ENCODE measurements at regions not wholly inside any gene's neighbourhood (a gene's known extent, or its start where the extent isn't known, plus 50 kb on each side); places are given as distances from the start of the nearest gene placed in this dataset.

DNA sequence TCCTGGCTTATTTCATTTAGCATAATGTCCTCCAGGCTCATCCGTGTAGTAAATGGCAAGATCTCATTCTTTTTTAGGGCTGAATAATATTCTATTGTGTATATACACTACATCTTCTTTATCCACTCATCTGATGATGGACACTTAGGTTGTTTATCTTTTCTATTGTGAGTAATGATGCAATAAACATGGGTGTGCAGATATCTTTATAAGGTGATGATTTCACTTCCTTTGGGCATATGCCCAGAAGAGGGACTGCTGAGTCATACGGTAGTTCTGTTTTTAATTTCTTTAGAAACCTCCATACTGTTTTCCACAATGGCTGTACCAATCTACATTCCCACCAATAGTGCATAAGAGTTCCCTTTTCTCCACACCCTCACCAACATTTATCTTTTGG lies 317.6 kb upstream of the CNKSR2 start:
- no peak for DNase-seq (ENCODE audit: low read depth in 2 of 2, low spot score in 1 of 2)

DNA sequence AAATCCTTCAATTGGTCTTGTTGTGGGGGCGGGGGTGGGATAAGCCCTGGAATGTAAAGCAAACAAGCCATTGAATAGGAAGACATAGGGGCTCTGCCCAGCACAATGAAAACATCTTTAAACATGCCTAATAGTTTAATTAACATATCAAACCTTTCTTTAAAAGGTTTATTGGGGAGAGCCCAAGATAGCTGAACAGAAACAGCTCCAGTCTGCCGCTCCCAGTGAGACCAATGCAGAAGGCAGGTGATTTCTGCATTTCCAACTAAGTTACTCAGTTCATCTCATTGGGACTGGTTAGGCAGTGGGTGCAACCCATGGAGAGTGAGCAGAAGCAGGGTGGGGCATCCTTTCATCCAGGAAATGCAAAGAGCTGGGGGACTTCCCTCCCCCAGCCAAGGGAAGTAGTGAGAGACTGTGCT lies 327.2 kb upstream of the CNKSR2 start:
- no peak for DNase-seq (ENCODE audit: low read depth in 2 of 2, low spot score in 1 of 2)

DNA sequence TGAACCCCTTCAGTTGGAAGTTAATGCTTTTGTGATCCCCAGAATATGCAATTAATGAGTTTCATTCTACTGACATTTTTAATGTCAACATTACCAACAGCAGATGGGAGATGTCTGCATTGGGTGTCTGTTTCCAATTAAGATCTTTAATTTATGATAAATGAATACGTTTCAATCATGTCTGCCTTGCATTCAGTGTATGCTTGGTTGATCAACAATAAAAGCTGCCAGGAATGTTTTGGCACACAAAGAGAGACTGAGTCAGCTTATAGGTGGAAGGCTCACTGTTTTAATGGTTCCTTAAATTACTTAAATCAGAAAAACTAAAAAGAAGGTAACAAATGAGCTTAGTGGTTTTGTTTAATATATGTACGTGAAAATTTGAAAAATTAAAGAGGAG lies 359.9 kb upstream of the CNKSR2 start:
- DNase-seq (ENCODE audit: low read depth in 2 of 2, low spot score in 1 of 2) = no peak

DNA sequence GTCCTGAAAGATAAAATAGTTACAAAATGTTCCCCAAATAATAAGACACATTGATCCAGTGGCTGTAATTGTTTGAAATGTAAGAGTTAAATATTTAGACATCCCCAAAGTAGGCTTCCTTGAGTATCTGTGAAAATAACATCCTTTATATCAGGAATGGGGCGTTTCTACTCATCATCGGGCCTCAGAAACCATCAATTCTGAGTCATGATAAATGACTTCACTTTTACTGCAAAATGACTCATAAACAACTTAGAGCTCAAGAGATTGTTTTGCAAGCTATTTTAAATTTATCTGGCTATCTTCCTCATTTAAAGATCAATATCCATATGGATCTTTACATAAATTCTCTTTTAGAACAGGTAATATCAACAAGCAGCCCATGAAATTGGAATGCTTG lies 369.4 kb upstream of the CNKSR2 start:
- no peak for DNase-seq (ENCODE audit: low read depth in 2 of 2, low spot score in 1 of 2)

DNA sequence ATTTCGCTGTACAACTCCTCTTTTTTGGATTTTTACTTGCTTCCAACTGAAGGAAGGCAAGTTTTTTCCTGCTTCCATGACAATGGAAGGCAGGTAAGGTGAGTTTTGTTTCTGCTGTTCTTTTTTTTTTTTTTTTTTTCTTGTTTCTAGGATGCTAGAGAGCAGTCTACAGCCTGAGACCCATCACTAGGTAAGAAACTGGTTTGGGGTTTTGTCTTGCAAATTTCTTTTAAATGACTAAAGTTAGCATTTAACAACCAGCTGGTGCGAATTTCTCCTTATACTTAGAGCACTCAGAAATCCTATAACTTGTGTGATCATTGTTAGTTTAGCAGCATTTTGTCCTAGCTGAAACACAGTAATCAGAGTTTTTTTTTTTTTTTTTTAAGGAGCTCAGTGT lies 378.4 kb upstream of the CNKSR2 start:
- DNase-seq (ENCODE audit: low read depth in 2 of 2, low spot score in 1 of 2) = no peak

DNA sequence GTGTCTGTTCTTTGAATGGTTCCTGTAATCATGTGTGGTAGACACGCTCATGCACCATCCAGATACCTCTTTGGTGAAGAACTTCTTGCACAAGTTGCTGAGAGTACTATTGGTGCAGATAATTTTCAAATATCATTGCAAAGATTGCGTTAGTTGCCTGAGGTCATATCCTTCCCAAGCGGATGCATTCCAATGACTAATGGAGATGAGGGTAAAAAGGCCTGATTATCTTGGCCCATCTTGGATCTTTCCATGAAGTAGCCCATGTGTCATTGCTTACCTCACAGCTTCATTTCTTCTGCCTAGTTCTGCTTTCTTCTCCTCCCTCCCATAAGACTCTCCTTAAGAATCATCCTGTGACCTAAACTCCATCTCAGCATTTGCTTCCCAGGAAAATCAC lies 384.9 kb upstream of the CNKSR2 start:
- no peak for DNase-seq (ENCODE audit: low read depth in 2 of 2, low spot score in 1 of 2)

DNA sequence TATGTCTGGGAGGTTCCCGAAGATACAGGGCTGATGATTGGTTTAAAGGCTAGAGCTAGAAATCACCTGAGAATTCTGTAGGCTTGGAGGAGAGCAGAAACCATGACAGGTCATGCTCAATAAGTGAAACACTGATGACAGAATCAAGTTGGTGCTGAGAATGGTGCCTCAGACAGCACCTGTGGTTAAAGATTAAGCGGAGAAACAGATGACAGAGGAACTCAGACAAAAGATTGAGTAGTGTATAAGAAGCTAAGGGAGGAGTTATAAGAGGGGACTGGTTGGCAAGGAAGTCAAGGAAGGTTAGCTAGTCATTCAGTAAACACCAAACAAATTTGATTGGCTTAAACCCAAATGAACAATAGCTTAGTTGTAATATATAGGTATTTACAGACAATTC lies 385.4 kb upstream of the CNKSR2 start:
- no peak for DNase-seq (ENCODE audit: low read depth in 2 of 2, low spot score in 1 of 2)

DNA sequence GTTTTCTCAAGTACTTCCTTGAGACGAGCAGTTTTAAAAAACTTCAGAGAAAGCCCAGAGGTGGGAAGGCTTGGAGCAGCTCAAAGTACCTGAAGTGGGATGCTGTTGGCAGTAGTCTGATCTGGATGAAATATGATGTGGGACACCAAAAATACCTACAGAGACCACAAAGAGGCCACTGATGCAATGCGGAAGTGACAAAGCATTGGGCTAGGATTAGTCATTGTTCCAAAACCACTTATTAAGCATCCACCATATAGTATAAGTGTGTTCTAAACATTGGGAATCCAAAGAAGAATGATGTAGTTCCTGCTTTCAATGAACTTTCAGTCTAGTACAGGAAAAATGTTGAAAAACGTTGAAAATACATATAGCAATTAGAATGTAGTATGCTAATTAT lies 386.1 kb upstream of the CNKSR2 start:
- no peak for DNase-seq (ENCODE audit: low read depth in 2 of 2, low spot score in 1 of 2)

DNA sequence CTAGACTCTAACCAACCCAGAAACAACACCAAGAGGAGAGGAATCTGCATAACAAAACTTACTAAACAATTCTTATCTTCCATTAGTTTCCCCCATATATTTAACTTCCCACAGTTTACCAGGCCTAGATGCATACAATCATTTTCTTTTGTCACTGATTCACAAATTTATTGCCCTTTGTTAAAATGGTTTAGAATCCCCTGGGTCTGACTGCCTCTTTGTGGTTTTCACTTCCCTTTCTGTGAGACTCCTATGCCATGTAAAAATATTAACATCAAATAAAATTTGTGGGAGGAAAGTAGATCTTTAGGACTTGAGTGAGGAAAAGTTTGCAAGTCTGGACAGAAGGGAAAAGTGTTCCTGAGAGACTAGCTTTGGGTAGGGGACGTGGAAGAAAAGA lies 393.8 kb upstream of the CNKSR2 start:
- DNase-seq (ENCODE audit: low read depth in 2 of 2, low spot score in 1 of 2) = no peak

DNA sequence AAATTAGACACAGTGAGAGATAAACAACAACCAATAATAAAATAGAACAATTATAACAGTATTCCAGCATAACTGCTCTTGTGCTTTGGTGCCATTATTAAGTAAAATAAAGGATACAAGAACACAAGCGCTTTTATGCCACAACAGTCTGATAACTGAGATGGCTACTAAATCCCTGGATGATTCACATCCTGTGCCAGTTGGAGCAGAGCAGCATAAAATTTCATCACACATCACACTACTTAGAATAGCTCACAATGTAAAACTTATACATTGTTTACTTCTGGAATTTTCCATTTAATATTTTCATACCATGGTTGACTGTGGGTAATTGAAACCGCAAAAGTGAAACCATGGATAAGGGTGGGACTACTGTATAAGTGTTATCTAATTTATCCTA lies 399.9 kb upstream of the CNKSR2 start:
- DNase-seq (ENCODE audit: low read depth in 2 of 2, low spot score in 1 of 2) = no peak

DNA sequence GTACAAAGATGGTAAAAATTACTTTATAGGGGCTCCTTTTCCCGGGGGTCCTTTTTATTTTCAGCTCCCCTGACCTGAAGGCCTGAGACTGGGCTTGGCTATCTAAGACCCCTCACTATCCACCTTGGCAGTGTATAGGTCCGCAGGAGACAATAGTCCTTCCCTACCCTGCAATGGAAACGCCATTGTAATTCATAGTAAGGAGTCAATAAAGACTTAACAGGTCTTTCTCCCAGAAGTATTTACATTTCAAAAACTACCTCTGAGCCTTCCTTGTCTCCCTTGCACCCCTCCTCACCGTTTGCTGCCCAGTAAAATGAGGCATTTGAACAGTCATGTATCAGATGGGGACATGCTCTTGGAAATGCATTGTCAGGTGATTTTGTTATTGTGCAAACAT lies 401.2 kb upstream of the CNKSR2 start:
- DNase-seq (ENCODE audit: low read depth in 2 of 2, low spot score in 1 of 2) = no peak

DNA sequence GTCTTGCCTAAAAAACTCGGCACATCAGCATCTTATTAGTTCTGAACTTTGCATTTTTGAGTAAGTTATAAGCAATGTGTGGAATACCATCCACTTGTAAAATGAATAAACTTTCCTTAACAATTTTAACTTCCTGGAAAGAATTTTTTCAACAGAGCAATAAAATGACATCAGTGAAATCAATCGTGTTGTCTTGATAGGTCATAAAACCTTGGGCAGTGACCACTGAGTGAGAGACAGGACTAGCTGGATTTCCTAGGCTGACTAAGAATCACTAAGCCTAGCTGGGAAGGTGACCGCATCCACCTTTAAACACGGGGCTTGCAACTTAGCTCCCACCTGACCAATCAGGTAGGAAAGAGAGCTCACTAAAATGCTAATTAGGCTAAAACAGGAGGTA lies 403.0 kb upstream of the CNKSR2 start:
- no peak for DNase-seq (ENCODE audit: low read depth in 2 of 2, low spot score in 1 of 2)

DNA sequence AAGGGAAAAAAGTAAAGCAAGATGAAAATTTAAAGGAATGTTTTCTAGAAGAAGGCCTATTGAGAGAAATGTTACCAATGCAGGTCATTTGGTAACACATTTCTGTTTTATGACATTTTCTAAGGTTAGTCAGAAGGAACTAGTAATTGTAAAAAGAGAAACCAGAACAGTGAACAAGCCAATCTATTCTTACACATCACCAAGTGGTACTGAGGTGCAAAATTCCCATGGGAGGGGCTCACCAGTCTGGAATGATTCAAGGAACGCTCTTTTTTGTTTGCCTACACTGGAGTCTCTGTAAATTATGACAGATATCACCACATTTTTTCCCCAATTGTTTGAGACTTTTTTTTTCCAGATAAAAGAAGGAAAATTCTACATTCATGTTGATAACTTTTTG lies 404.7 kb upstream of the CNKSR2 start:
- no peak for DNase-seq (ENCODE audit: low read depth in 2 of 2, low spot score in 1 of 2)

DNA sequence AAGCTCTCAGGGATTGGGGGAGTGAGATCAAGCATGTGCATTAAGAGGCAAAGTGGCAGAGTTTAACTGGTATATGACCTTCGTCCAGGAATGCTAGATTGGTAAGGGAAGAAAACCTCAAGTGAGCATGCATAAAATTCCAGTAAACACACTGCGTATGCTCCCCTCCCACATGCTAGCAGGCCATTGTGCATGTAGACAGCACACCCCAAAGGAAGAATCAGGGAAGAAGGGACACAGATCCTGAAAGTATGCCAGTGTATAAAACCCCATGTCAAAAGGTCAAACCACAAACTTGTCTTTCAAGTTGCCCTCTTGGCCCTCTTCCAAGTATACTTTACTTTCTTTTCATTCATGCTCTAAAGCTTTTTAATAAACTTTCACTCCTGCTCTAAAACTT lies 405.2 kb upstream of the CNKSR2 start:
- DNase-seq (ENCODE audit: low read depth in 2 of 2, low spot score in 1 of 2) = no peak

DNA sequence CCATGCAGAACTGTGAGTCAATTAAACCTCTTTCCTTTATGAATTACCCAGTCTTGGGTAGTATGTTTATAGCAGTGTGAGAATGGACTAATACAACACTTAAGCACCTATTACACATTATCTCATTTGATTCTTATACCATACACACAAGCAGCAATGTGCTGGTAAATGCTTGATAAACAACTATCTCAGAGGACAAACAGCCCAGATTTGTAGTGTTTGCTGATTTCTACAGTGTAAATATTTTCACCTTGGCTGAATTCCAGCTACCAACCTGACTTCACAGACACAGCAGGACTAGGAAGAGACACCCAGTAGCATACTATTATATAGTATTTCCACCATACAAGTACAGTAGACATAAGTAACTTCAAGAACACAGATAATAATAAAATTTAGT lies 406.5 kb upstream of the CNKSR2 start:
- DNase-seq (ENCODE audit: low read depth in 2 of 2, low spot score in 1 of 2) = no peak

DNA sequence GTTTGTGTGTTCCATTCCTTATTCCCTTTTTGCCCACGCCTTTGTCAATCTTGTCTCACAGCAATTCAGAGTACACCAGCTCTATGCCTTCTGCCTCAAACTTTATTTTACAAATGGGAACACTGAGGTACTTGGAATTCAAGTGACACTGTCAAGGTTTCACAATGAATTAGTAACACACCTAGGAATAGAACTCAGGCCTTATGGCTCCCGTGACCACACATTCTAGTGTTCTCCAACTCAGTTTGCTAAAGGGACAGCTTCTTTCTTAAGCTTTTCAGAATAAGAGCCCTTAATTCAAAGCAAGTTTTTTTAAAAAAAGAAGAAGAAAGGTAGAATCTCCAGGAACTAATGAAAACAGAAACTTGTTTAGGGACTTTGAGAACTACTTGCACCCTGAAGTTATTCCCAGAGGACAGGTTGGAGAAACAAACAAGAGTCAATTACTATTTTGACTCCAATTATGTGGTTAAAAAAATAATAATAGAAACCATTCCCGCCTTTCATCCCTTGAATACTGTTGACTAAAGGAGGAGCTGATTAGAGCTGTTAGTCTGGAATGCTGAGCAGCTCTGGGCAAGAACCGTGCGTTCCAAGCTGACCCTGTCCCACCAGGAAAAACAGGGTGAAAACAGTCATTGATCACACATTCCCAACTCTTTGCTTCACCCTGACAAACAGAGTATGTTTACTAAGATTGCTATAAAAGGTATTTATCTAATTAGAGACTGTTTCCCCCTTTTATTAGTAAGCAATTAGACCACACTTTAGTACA lies 408.8 kb upstream of the CNKSR2 start:
- DNase-seq (ENCODE audit: low read depth in 2 of 2, low spot score in 1 of 2) = no peak

DNA sequence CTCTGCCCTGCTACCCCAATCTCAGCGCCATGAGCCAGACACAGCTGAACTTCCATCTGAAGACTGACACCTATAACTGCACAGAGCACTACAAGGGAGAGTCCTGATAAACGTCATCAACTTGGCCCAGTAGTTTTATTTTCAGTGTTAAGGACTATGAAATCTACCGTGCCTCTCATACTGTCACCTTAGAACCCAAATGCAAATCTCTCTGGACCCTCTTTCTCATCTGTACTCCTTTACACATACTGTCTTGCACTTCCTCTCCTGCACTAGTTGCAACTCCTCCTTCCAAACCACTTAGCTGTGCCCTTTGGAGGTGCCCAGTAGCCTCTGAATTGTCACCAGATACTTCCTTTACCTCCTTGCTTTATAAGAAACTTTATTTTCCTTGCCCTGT lies 420.2 kb upstream of the CNKSR2 start:
- no peak for DNase-seq (ENCODE audit: low read depth in 2 of 2, low spot score in 1 of 2)

DNA sequence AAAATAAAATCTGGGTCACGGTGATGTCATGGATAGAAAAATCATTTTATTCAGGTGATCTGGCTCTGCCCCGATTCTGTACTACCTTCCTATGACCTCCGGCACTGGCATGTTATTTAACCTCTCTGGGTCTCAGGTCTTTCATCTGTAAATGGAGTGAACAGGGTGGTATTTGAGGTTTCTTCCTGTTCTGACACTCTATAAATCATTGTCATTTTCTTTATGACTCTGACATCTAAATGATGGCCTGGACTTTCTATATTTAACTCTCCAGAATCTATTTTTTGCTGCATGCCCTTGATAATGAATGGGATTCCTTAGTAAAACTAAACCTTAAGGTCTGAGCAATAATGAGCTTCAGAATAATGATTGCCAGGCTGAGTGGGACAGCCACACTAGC lies 422.0 kb upstream of the CNKSR2 start:
- no peak for DNase-seq (ENCODE audit: low read depth in 2 of 2, low spot score in 1 of 2)

DNA sequence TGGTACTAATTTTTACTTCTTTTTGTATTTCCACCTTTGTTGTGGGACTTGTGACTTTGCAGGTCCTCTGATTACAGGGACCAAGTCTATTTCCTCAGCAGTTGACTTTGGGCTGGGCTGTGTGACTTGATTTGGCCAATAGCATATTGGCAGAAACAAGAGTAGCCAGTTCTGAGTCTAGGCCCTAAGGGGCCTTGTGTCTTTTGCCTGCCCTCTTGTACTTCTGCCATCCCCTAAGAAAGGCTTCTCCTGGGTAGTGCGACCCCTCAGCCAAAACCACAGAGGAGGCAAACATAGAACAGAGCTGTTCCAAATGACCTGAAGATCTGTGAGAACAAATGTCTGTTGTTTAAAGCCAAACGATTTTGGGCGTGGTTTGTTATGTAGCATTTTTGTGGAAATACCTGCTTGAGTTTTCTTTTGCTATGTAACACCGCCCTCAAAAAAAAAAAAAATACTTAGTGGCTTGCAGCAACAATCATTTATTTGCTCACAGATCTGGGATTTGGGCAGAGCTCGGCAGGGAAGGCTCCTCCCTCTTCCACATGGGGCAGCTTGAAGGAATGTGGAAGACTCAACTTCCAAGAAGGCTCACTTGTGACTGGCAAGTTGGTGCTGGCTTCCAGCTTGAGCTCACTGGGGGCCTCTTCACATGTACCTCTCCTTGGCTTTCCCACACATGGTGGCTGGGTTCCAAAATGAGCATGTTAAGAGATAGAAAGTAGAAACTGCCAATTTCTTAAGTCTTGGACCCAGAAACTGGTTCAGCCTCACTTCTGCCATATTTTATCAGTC lies 423.0 kb upstream of the CNKSR2 start:
- DNase-seq (ENCODE audit: low read depth in 2 of 2, low spot score in 1 of 2) = no peak

DNA sequence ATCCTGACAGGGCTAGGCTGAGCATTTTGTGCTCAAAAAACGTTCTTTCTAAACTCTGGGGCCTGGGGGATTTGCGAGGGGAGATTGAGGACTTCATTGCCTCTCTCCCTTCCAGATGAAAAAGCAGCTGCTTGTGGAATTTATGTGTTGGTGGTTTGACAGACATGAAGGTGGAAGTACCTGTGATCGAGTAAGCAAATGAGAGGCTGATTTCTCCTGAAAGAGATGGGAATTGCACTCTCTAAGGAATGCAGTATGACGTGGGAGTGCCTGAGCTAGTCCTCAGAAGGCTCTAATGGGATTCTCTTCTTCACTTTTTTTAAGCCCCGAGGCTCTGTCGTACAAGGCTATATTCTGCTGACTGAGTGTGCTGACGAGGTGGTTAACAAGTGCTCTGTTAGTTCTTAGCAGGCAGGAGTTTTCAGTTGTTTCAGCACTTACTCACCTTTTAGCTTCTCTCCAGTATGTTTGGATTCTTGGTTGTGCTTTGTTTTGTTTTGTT lies 426.8 kb upstream of the CNKSR2 start:
- no peak for DNase-seq (ENCODE audit: low read depth in 2 of 2, low spot score in 1 of 2)

DNA sequence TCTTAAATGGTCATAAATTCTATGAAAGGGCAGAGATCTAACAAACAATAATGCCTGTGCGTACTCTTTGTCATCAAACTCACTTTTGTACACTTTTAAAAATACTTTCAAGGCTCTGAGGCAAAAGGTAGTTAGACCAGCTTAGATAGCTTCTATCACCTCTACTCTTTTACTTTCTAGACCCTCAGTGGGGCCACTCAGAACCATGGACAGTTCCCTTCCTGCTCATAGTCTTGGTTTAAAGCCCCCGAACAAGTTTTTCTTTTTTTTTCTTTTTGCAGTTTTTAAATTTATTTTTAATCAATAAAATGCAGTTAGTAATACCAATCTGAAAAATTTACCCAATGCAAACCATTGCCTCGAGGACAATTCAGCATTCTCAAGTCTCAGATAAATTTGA lies 460.5 kb upstream of the CNKSR2 start:
- no peak for DNase-seq (ENCODE audit: low read depth in 2 of 2, low spot score in 1 of 2)

DNA sequence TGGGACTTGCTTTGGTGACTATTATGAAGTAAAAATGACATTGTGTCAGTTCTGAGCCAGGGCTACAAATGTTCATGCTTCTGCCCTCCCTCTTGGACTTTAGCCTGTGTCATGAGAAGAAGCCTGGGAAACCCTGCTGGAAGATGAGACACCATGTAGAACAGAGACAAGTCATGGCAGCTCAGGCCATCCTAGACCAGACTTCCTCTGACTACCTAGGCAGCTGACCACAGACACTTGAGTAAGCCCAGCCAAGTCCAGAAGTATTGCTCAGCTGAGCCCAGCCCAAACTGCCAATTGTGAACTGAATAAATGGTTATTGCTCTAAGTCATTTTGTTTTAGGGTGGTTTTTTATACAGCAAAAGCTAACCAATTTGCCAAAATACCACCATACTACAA lies 467.6 kb upstream of the CNKSR2 start:
- no peak for DNase-seq (ENCODE audit: low read depth in 2 of 2, low spot score in 1 of 2)

DNA sequence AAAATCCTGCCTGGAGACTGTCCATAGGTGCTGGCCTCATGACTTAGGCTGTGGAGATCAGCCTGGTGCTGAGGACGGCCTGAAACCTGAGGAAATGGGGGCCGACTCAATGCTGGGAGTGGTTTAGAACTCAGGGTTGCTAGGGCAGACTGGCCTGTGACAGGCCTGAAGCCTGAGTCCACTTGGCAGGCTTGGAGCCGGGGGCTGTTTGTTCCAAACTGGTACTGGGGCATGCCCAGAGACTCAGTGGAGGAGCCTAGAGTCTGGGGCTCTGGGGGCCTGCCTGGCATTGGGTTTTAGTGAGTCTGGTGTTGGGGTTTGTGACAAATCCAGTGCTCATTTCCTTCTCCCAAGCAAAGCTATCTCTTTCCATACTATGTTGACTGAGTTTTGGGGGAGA lies 489.7 kb upstream of the CNKSR2 start:
- DNase-seq (ENCODE audit: low read depth in 2 of 2, low spot score in 1 of 2) = no peak

Measured in stimulated activated CD8-positive, alpha-beta memory T cell treated with anti-CD3 and anti-CD28 coated beads, Interleukin-4, amount 100 ng/mL, for 4 hours (primary cell).